GM06990 (cell line): ENCODE measurements at regions not wholly inside any gene's neighbourhood (a gene's known extent, or its start where the extent isn't known, plus 50 kb on each side); places are given as distances from the start of the nearest gene placed in this dataset.

Experiments
- DNase-seq: peaks from one replicate; pipeline ENCODE4 v3.0.0-alpha.2; 2011; ENCODE audit not compliant: insufficient read length; ENCODE audit errors: extremely low read depth
- H3K27me3 ChIP-seq: replicated peaks from 2 replicates; pipeline ENCODE4 v1.6.0; 2011; ENCODE audit warnings: low read length; ENCODE audit not compliant: control insufficient read depth, insufficient read depth
- H3K36me3 ChIP-seq: 2 replicates; pipeline ENCODE4 v1.5.1; 2011; ENCODE audit warnings: low read length; ENCODE audit not compliant: control insufficient read depth, insufficient read depth
- H3K4me3 ChIP-seq: replicated peaks from 2 replicates; pipeline ENCODE4 v1.5.1; 2011; ENCODE audit warnings: low read depth, mild to moderate bottlenecking, control low read depth, low read length
- CTCF ChIP-seq: IDR thresholded peaks from 2 replicates; pipeline ENCODE4 v1.5.1; 2011; ENCODE audit warnings: low read length, control low read depth, mild to moderate bottlenecking, inconsistent platforms; ENCODE audit not compliant: insufficient read depth, poor library complexity, severe bottlenecking

GRCh38 chr2:105470979-105471378 lies 72.1 kb upstream of the FHL2 start:
- Histone ChIP-seq H3K36me3 (no peaks in the 10 kb centered on the region), H3K27me3 (no peaks in the 10 kb centered on the region; the same call in none of the 2 replicates), H3K4me3 (no peak overlapping the region)
- TF ChIP-seq CTCF = no peak
- DNase-seq = no peak

- TF ChIP-seq CTCF = no peak
- no peak overlapping the region for H3K4me3 ChIP-seq
- DNase-seq = no peak
- no peaks in the 10 kb centered on the region for H3K36me3 ChIP-seq
- no peaks in the 10 kb centered on the region; the same call in none of the 2 replicates for H3K27me3 ChIP-seq
Observed at GRCh38 chr2:105469781-105470180, 70.9 kb upstream of the FHL2 start.

- Histone ChIP-seq H3K27me3 (no peaks in the 10 kb centered on the region; the same call in none of the 2 replicates), H3K36me3 (no peaks in the 10 kb centered on the region), H3K4me3 (no peak overlapping the region)
- no peak for DNase-seq
- no peak for TF ChIP-seq CTCF
Observed at GRCh38 chr2:105468582-105469042, 69.8 kb upstream of the FHL2 start.

GRCh38 chr2:105464325-105464724 lies 65.5 kb upstream of the FHL2 start:
- no peak for DNase-seq
- no peak for TF ChIP-seq CTCF
- H3K36me3 ChIP-seq = no peaks in the 10 kb centered on the region
- no peak overlapping the region for H3K4me3 ChIP-seq
- H3K27me3 ChIP-seq = no peaks in the 10 kb centered on the region; the same call in 1 of the 2 replicates

GRCh38 chr2:105460048-105460732 lies 61.3 kb upstream of the FHL2 start:
- Histone ChIP-seq H3K36me3 (no peaks in the 10 kb centered on the region), H3K27me3 (no peaks in the 10 kb centered on the region), H3K4me3 (no peak overlapping the region)
- no peak for TF ChIP-seq CTCF
- no peak for DNase-seq

GRCh38 chr2:105458076-105458475 lies 59.2 kb upstream of the FHL2 start:
- DNase-seq = no peak
- Histone ChIP-seq H3K27me3 (no peaks in the 10 kb centered on the region), H3K36me3 (no peaks in the 10 kb centered on the region), H3K4me3 (no peak overlapping the region)
- no peak for TF ChIP-seq CTCF
